GM12874 (cell line): ENCODE measurements at regions not wholly inside any gene's neighbourhood (a gene's known extent, or its start where the extent isn't known, plus 50 kb on each side); places are given as distances from the start of the nearest gene placed in this dataset.

Experiments
- CTCF ChIP-seq: IDR thresholded peaks from 2 replicates; pipeline ENCODE4 v1.5.1; 2011; ENCODE audit warnings: low read depth, mild to moderate bottlenecking, control low read depth, low read length, moderate library complexity; ENCODE audit not compliant: insufficient read depth

- no peak for TF ChIP-seq CTCF
These were observed 61.0 kb upstream of the PITRM1 start for GRCh38 chr10:3233486-3233990.

GRCh38 chr10:3231951-3232730 is 59.6 kb upstream of the PITRM1 start:
- no peak for TF ChIP-seq CTCF

- TF ChIP-seq CTCF: no peak
These were observed 57.2 kb upstream of the PITRM1 start for GRCh38 chr10:3229815-3230214.

GRCh38 chr10:3228629-3228945 is 56.0 kb upstream of the PITRM1 start:
- TF ChIP-seq CTCF: no peak

GRCh38 chr10:3226960-3227744 is 54.6 kb upstream of the PITRM1 start:
- no peak for TF ChIP-seq CTCF

- no peak for TF ChIP-seq CTCF
These were observed 53.0 kb upstream of the PITRM1 start for GRCh38 chr10:3225561-3225960.

GRCh38 chr10:3224241-3224640 is 51.7 kb upstream of the PITRM1 start:
- TF ChIP-seq CTCF: no peak
